ENCODE measurements at regions not wholly inside any gene's neighbourhood (a gene's known extent, or its start where the extent isn't known, plus 50 kb on each side); places are given as distances from the start of the nearest gene placed in this dataset.

- TF ChIP-seq CTCF (IDR thresholded peaks at IDR 0.05; ENCODE audit: control extremely low read depth, extremely low read depth) = no peak
- no peaks in the 10 kb centered on the region for H3K27me3 ChIP-seq (ENCODE audit: control insufficient read depth in 3 of 3, insufficient read depth in 3 of 3, low read length in 2 of 3)
- H3K4me1 ChIP-seq (ENCODE audit: control insufficient read depth in 5 of 5, insufficient read depth in 5 of 5, low read length in 5 of 5) = peaks cover 0 to 2% (median 0%) of the 10 kb centered on the region in 5 donors
- H3K9me3 ChIP-seq (ENCODE audit: control insufficient read depth in 4 of 4, insufficient read depth in 3 of 4, low read length in 3 of 4) = peaks cover 0 to 2% (median 0%) of the 10 kb centered on the region in 4 donors
- ATAC-seq (ENCODE audit: insufficient read depth, low FRiP score) (no peak), DNase-seq (peak in 2 of 3 donors; percentile 10 to 29)
- H3K27ac ChIP-seq (ENCODE audit: low read depth in 1 of 2, low read length in 1 of 2) = no peak overlapping the region
- H3K36me3 ChIP-seq (ENCODE audit: control insufficient read depth in 4 of 4, insufficient read depth in 4 of 4, low read length in 4 of 4) = no peaks in the 10 kb centered on the region
- H3K4me3 ChIP-seq = no peak overlapping the region
- H3K9ac ChIP-seq (ENCODE audit: insufficient read depth in 1 of 2, low read length in 2 of 2) = no peak overlapping the region
Measured at GRCh38 chr2:122481717-122482116, 726.3 kb downstream of the TSN start.

- ATAC-seq (ENCODE audit: insufficient read depth, low FRiP score) (no peak), DNase-seq (no peak)
- H3K27me3 ChIP-seq (ENCODE audit: control insufficient read depth in 3 of 3, insufficient read depth in 3 of 3, low read length in 2 of 3) = no peaks in the 10 kb centered on the region
- no peaks in the 10 kb centered on the region for H3K9me3 ChIP-seq (ENCODE audit: control insufficient read depth in 4 of 4, insufficient read depth in 3 of 4, low read length in 3 of 4)
- no peaks in the 10 kb centered on the region for H3K36me3 ChIP-seq (ENCODE audit: control insufficient read depth in 4 of 4, insufficient read depth in 4 of 4, low read length in 4 of 4)
- no peak overlapping the region for H3K9ac ChIP-seq (ENCODE audit: insufficient read depth in 1 of 2, low read length in 2 of 2)
- no peak overlapping the region for H3K27ac ChIP-seq (ENCODE audit: low read depth in 1 of 2, low read length in 1 of 2)
- no peak for TF ChIP-seq CTCF (IDR thresholded peaks at IDR 0.05; ENCODE audit: control extremely low read depth, extremely low read depth)
- H3K4me1 ChIP-seq (ENCODE audit: control insufficient read depth in 5 of 5, insufficient read depth in 5 of 5, low read length in 5 of 5) = no peaks in the 10 kb centered on the region
- 68 to 80% methylated on average over 2 of the region's 2 CpGs for WGBS, 2 donors
- H3K4me3 ChIP-seq = no peak overlapping the region
Measured at GRCh38 chr2:122486086-122486485, 730.6 kb downstream of the TSN start.

- no peak overlapping the region for H3K27ac ChIP-seq (ENCODE audit: low read depth in 1 of 2, low read length in 1 of 2)
- 80 to 82% methylated on average over 3 of the region's 3 CpGs for WGBS, 2 donors
- no peaks in the 10 kb centered on the region for H3K27me3 ChIP-seq (ENCODE audit: control insufficient read depth in 3 of 3, insufficient read depth in 3 of 3, low read length in 2 of 3)
- no peak overlapping the region for H3K4me3 ChIP-seq
- no peaks in the 10 kb centered on the region for H3K9me3 ChIP-seq (ENCODE audit: control insufficient read depth in 4 of 4, insufficient read depth in 3 of 4, low read length in 3 of 4)
- H3K36me3 ChIP-seq (ENCODE audit: control insufficient read depth in 4 of 4, insufficient read depth in 4 of 4, low read length in 4 of 4) = no peaks in the 10 kb centered on the region
- no peak overlapping the region for H3K9ac ChIP-seq (ENCODE audit: insufficient read depth in 1 of 2, low read length in 2 of 2)
- no peaks in the 10 kb centered on the region for H3K4me1 ChIP-seq (ENCODE audit: control insufficient read depth in 5 of 5, insufficient read depth in 5 of 5, low read length in 5 of 5)
- ATAC-seq (ENCODE audit: insufficient read depth, low FRiP score) (no peak), DNase-seq (no peak)
- TF ChIP-seq CTCF (IDR thresholded peaks at IDR 0.05; ENCODE audit: control extremely low read depth, extremely low read depth) = no peak
Measured at GRCh38 chr2:122486705-122487415, 731.4 kb downstream of the TSN start.

GRCh38 chr2:122491011-122491410 lies 735.6 kb downstream of the TSN start:
- H3K27me3 ChIP-seq (ENCODE audit: control insufficient read depth in 3 of 3, insufficient read depth in 3 of 3, low read length in 2 of 3) = no peaks in the 10 kb centered on the region
- H3K9me3 ChIP-seq (ENCODE audit: control insufficient read depth in 4 of 4, insufficient read depth in 3 of 4, low read length in 3 of 4) = no peaks in the 10 kb centered on the region
- TF ChIP-seq CTCF (IDR thresholded peaks at IDR 0.05; ENCODE audit: control extremely low read depth, extremely low read depth) = no peak
- H3K9ac ChIP-seq (ENCODE audit: insufficient read depth in 1 of 2, low read length in 2 of 2) = no peak overlapping the region
- WGBS, 2 donors = 58 to 61% methylated on average over 2 of the region's 2 CpGs
- ATAC-seq (ENCODE audit: insufficient read depth, low FRiP score) = no peak
- DNase-seq = peak in 1 of 3 donors; percentile 20
- no peak overlapping the region for H3K27ac ChIP-seq (ENCODE audit: low read depth in 1 of 2, low read length in 1 of 2)
- H3K4me1 ChIP-seq (ENCODE audit: control insufficient read depth in 5 of 5, insufficient read depth in 5 of 5, low read length in 5 of 5) = no peaks in the 10 kb centered on the region
- no peaks in the 10 kb centered on the region for H3K36me3 ChIP-seq (ENCODE audit: control insufficient read depth in 4 of 4, insufficient read depth in 4 of 4, low read length in 4 of 4)
- H3K4me3 ChIP-seq = no peak overlapping the region
